Stimulated activated CD8-positive, alpha-beta memory T cell treated with anti-CD3 and anti-CD28 coated beads, Interleukin-2, amount 100 ng/mL, for 48 hours (primary cell): ENCODE measurements at regions not wholly inside any gene's neighbourhood (a gene's known extent, or its start where the extent isn't known, plus 50 kb on each side); places are given as distances from the start of the nearest gene placed in this dataset.

Experiments
- DNase-seq, 2 donors: peaks; one replicate each; pipeline ENCODE4 v3.0.0-alpha.2; 2020; ENCODE audit warnings: low read depth in 2 of 2

DNA sequence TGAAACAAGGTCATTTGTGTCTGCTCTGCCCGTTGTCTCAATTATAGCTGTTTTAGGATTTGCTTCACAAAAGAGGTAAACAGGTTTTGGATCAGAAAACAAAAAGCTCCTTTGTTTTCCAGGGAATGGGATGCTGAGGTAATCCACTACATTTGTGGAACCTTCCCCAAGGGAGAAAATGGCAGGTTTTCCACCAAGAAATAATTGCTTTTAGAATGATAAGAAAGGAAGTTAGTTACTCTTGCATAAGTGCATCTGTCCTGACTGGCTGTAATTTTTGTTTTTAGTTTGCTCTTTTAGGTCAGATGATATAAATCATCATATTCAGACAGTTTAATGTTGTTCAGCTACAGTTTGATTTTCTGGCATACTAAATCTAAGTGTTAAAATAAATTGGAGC, 198.5 kb upstream of the COL8A1 start:
- no peak for DNase-seq

DNA sequence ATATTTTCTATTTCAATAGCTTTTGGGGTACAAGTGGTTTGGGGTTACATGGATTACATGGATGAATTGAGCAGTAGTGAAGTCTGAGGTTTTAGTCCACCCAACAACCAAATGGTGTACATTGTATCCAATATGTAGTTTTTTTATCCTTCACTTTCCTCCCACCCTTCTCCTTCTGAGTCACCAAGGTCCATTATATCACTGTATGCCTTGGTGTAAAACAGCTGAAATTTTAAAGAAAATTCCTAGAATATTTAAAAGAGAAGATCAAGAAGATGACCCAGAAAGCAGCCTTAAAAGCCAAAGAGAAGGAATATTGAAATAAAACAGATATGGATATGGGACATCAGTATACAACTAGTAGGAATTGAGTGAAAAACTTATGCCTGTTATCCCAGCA, 204.2 kb upstream of the COL8A1 start:
- no peak for DNase-seq

DNA sequence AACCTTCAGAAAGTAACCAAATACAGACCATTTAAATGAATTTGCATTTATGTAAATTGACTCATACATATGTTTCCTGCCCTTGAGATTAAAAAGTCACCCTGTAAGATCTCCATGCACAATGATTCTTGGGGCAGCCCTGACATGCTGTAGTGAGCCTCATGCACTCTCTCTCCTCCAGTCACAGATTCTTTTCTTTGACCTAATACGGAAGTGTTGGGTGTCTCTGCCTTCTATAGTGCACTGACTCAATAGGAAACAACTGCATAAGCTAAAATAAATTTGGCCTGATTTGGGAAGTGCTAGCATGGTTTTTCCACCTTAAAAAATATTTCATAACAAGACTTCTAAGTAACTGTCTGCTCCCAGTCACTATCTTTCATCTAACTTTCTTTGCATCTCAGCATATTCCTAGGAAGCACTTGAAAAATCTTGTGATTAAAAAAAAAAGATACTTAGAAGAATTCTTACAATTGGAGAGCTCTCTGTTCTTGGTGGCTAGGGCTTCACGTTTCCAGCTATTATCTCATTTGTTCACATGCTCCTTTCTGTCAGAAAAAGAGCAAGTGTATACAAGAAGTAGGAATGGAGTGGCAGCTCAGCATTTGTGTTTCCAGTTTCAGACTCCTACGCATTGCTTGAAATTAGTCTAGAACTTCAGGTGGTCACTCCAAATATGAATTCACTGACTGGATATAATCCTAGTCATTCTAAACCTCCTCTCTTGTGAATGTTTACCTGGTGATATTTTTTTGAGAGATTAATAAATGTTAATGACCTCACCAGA, 207.9 kb upstream of the COL8A1 start:
- no peak for DNase-seq

DNA sequence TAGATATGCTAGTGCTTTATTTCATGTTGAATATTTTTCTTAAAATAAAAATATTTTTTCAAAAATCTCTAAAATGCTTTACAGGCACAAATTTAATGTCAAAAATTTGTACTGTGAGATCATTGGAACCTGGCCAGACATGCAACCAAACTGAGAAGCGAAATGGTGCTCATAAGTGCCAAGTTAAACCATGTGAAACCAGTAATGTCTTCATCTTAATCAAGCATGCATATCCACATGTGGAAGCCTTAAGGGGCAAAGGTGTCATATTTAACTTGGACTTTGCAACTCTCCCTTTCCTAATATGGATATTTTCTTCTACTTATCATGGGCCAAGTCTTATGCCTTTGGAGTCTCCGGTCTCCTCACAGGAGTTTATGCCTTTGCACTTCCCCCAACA, 208.9 kb upstream of the COL8A1 start:
- no peak for DNase-seq

DNA sequence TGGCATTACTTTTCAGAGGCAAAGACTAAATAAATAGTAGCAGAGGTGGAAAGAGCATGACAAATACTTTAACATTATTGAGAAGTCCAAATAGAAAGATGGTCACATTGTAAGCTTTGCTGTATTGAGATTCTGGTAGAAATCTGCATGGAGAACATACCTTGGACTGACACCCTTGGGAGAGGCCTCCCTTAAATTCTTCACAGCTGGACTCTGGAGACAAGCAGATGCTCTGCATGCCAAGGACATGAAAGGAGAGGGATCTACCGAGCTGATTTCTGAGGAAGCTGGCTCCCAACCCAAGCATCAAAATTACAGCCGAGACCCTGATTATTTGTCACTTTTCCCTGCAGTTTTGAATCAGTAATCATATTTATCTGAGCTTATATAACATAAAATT, 212.5 kb upstream of the COL8A1 start:
- DNase-seq = no peak

DNA sequence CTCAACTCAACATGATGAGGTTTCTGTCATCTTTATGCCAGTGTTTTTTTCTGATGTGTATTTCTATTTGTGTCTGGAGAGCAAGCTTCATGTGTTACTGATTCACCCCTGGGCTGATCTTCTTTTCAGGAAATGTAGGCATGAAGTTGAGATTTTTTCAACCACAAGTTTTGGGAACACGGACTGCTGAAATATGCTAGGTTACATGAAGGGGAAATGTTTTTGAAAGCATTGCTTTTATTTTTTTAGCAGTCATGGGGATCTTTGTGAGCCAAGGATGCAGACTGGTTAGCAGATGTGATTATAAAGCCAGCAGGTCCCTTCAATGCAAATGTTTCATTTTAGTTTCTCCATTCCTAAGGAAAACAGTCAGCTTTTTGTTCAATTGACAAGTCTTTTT, 219.3 kb upstream of the COL8A1 start:
- DNase-seq = no peak

DNA sequence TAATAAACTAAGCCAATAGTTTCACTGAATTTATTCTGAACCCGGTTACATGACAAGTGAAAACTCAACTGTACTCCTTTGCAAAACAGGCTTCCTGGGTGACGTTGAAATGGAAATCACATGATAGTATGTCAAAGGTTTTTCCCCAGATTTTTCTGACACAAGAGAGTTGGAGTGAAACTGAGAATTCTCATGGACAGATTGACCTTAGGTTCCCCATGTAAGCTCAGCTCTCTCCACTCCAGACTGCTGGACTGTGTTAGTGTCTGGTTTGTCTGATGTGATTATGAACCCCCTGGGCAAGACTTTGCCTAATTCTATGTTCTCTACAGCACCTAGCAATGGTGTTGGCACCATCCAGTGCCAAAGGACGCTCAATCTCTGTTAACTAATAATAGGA, 219.7 kb upstream of the COL8A1 start:
- DNase-seq = no peak

DNA sequence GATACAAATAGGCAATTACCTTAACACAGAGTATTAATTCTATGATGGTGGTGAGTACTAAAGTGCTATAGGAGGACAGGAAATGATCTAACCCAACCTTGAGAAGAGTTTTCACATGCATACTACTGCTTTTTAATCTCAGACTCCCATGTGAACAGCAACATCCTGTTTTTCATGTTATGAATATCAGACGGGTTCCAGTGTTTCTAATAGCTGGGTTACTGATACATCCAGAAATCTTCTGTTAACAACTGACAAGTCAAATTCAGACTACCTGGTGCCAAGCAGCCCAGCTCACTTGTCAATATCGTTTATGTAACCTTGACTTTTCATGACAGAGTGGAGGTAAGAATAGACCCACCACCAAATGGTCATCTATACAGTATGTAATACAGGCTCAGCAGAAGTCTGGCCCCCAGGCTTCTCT, 220.2 kb upstream of the COL8A1 start:
- no peak for DNase-seq

DNA sequence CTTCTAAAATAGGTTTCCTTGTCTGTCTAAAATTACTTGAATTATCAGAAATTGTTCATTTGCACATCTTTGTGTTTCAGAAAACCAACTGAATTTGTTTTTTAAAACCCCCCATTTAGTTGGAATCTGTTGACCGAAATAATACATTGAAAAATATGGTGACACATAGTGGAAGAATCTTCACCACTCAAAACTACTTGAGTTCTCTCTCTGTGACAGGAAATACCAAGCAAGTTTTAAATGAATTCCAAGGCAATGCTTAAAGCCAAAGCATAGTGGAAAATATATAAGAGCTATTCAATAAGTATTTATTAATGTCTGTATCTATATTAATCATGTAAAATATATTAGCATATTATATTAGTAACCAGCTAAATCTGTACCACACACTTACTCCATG, 224.9 kb upstream of the COL8A1 start:
- DNase-seq = no peak

DNA sequence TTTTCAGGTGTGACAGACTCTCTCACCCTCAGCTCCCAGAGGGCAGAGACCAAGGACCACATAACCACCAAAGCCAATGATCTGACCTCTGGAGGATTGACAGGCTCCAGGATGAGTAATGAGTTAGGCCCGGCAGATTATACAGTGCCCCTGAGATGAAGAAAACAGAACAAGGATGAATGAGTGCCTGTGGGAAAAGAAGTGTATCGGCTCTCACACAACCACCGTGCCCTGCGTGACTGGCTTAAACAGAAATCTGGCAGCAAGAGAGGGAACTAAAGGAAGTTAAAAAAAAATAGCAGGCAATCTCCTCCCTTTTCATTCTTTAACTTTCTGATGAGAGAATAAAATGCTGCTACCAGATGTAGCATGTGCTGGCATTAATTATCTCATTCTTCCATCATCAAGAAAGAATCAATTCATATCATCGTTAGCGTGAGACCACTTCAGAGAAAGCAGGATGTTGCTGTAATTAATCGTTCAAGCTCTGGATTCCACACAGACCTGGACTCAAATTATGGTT, 227.5 kb upstream of the COL8A1 start:
- no peak for DNase-seq

DNA sequence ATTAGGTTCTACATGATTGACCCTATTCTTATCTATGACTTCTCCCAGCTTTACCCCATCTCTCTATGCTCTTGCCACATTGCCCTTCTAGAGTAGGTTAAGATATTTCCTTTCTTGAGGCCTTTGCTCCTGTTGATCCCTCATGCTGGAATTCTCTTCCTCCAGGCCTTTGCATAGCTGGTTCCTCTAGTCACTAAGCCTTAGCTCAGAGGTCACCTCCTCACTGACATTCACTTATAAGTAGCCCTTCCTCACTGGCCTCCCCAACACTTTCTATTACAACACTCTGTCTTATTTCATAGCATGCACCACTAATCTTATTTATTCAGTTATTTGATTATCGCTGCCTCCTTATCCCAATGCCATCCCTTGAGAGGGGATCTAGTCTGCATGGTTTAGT, 228.4 kb upstream of the COL8A1 start:
- no peak for DNase-seq

DNA sequence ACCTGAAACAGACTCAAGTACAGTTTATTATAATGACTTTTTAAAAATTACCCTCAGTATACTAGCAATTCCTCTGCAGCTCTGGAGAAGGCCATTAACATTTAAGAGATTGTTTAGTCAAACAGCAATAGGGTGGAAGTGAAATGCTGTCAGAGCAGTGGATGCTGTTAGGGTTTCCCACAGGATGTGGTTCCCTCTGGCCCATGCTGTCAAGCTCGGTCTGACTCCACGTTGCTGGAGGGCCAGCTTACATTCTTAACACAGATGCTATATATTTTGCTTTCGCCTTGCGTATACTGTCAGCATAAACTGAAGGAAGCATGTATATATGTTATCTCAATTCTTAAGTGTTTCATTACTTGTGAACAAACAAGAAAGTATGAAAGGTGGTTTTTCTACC, 231.1 kb upstream of the COL8A1 start:
- no peak for DNase-seq

DNA sequence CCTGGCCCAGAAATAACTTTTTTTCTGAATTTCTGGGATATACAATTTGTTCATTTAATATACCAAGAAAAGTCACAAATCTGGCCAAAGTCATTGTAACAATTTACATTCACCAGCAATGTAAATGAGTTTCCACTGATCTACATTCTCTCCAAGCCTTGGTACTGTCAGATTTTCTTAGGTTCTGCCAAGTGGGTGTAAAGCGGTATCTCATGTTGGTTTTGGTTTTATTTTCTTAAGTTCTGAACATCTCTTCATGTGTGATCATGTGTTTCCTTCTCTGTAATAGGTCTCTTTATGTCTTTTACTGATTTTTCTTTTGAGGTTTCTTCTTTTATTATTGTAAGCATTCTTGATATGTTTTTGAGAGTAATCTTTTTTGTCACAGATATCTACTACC, 235.6 kb upstream of the COL8A1 start:
- no peak for DNase-seq

DNA sequence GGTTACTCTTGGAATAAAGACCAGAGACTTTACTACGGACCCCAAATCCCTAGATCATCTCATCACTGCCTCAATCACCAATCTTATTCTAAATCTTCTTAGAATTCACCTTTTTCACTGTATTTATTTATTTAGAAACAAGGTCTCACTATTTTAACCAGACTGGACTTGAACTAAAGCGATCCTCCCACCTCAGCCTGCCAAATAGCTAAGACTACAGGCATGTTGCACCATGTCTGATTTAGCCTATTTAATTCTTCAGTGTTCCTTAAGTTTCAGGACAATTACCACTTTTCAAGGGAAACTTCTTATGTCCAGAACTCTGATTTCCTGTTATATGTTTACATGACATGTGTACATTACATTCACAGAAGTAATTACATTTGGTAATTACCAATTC, 238.0 kb upstream of the COL8A1 start:
- no peak for DNase-seq

DNA sequence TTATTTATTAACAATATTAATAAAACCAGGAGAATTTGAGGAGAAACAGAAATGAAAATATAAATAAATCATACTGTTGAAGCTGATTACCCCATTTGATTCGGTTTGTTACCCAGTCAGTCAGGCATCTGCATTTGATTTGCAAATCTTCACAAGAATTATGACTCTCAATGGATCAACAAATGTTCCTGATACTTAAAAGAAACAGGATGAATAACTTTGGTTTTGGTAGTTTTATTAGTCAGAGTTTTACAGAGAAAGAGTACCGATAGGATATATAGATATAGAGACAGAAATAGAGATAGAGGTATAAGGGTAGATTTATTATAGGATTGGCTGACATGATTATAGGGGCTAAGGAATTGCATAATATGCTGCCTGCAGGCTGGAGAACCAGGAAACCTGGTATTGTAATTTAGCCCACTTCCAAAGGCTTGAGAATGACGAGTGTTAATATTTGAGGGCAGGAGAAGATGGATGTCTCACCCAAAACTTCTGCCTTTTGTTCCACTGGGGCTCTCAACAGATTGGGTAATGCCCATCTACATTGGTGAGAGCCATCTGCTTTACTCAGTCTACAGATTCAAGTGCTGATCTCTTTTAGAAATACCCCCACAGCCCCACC, 241.6 kb upstream of the COL8A1 start:
- DNase-seq = no peak

DNA sequence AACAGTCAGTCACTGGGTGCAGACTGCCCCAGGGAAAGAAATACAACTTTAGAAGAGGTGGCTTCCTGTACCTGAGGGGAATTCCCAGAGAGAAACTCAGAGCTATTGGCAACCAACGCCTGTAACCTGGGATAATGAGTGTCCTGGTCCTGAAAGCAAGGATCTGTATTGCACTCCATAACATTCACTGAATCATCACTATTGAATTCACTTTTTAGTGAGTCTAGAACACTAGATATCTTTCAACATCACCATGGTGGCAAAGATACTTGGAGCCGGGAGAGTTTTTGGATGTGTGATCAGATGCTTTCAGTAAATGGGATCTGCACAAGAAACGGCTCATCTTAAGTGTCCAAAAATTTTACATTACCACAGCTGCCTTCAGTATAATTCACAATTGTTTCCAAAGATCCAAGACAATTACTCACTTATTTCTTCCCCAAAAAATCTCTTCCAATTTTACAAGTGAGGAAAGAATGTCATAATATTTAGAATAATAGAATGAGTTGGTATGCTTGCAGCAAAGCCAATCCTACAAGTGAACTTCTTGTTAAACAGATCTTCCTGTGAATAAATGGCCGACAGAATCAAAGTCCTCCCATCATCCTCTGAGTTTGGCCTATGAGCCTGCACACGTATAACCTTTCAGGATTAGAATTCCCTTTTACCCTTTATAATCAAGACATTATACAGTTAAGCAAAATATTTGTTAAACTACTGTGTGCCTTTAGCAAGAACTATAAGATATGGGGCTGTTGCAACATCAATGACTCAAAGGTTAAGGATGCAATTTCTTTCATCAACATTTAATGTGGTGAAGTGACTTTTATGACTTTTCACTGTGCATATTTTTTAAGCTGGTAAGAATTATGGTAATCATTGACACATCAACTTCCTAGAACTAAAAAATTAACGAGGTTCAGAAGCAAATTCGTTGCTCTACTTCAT, 243.3 kb upstream of the COL8A1 start:
- DNase-seq = no peak

DNA sequence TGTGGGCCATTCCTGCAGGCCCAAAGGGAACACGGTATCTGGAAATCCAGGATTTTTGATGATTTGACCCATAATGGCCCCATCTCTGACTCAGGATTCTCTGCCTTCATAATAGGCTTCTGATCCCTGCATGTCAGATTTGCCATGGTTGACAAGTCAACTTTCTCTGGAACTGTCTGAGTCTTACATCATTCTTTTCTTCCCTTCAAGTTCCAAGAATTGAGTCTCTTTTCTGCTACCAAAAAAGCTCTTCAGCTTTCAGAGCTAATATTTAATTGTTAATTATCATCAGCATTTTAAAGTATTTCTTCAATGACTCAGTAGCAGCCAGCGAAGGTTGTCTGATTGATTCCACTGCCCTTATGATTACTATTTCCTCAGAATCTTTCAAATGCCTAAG, 244.4 kb upstream of the COL8A1 start:
- DNase-seq = no peak

DNA sequence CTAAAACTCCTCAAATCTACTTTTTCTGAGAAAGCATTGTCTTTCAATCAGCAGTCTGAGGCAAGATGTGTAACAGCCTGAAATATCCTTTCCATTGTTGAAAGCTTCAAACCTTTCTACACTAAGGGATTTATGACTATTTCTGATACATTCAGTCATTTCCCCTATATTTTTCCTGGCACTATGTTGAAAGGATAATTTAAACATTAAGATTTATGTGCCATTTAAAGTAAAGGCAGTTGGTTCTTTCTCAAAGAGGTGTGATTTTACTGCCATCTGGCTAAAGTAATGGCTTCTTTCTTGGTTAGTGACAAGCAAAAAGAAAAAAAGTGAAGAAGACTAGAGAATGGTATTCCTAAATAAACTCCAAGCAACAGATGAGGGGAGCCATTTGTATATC, 249.6 kb upstream of the COL8A1 start:
- no peak for DNase-seq

DNA sequence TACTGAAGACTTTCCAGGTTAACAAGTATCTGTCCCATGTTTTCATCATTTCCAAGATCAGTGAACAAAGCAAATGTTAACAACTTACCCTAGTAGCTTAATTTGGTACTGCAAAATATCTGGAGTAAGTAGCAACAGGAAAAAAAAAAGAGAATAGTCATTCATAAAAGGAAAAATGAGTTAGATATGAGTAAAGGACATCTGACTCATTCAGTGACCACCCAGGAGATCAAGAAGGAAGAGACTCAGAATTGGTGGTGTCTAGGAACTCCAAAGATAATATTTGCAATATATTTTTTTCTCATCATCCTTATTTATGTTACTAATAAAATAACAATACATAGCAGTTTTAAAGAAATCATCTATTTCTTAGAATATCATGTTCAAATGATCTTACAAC, 253.8 kb upstream of the COL8A1 start:
- DNase-seq = no peak

DNA sequence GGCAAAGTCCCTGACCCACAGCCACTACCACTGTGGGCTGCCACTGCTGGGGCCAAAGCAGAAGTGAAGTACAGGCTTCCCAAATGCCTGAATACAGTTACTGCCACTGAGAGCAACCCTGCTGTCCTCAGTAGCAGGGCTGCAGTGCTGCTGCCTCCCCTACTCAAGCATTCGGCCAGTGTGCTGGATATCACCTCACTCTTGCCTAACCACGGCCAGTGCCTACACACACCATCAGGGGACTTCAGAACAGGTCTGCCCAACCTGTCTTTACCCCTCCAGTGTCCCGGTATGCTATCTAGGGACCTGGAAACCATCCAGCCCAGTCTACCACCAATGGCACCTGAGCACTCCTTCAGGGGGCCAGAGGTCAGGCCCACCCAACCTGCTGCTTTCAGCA, 261.5 kb upstream of the COL8A1 start:
- no peak for DNase-seq

DNA sequence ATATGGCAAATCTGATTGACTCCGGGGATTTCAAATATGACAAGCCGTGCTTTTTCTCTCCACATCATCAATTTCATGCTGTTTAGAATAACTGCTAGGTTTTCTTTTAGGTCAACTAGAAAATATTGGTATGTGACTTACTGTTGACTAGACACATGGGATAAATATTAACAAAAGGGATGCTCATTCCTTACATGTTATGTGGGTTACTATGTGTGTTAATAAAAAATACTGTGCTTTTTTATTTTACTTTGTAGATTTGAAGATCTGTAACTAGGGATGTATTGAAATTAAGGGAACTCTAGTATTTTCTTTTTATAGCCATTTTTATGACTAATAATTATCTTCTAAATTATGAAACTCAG, 264.6 kb upstream of the COL8A1 start:
- DNase-seq = no peak

DNA sequence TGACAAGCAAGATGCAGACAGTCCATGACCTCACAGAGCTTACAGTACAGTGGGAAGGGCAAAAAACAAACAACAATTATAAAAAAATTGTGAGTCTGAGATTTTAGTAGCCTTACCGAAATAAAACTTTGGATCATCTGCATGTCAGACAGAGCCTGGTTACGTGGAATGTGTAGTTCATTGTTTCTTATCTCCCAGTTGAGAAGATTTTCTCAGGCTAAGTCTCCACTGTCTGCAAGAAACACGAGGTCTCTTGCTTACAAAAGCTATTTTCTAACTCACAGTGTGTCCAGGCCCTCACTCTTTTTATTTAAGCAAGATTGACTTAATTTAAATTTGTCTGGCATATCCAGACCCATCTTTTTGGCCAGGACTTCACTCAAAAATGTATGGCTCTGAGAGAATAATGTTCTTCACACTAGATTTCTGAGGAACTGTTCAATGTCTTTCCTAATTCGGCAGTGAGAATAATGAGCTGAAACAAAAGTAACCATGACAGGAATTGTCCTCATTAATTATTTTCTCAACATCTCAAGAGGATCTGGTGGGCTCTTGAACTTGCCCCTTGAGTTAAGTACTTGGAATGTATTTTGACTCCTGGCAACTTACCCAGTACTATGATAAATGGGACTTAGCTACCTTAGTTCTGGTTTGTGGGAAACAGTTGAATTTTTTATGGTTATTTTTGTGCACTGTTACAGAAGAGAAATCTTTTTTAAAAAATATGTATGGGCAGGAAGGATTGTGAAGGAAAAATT, 265.1 kb upstream of the COL8A1 start:
- no peak for DNase-seq
